IMR-90 (cell line): ENCODE measurements at regions not wholly inside any gene's neighbourhood (a gene's known extent, or its start where the extent isn't known, plus 50 kb on each side); places are given as distances from the start of the nearest gene placed in this dataset.

Experiments used
- ATAC-seq: fragments of 200-7000 bp; cut with Tn5 transposase; 2 replicates; pipeline ENCODE4 v1.9.1; 2020; ENCODE audit warnings: low read depth, mild to moderate bottlenecking, moderate library complexity
- BruUV-seq: library from RNA; stranded (reverse); fragments of 400-500 nt; replicated peaks from 2 replicates; lab custom pipeline; 2021; lab: Mats Ljungman, UMichigan
- CTCF ChIA-PET: fragments of 300-600 bp; formaldehyde crosslinking; extraction: SDS; loops from one replicate; lab custom pipeline; 2021; ENCODE audit warnings: antibody characterized with exemption; lab: Yijun Ruan, JAX
- POLR2A ChIA-PET: fragments of 300-600 bp; sonication (Branson Sonifier 250); formaldehyde crosslinking; loops from one replicate; lab custom pipeline; 2022; ENCODE audit warnings: antibody characterized with exemption; ENCODE audit not compliant: unreplicated experiment; lab: Charles Lee
- DNase-seq: peaks from one replicate; pipeline ENCODE4 v3.0.0; 2013
- H2AFZ ChIP-seq: replicated peaks from 2 replicates; pipeline ENCODE3; 2013; ENCODE audit warnings: low read length, mild to moderate bottlenecking; ENCODE audit not compliant: poor library complexity
- H2AK5ac ChIP-seq: 2 replicates; pipeline ENCODE4 v1.6.1; 2013; ENCODE audit warnings: low read depth, low read length, inconsistent platforms
- H2AK9ac ChIP-seq: replicated peaks from 2 replicates; pipeline ENCODE3; 2013; ENCODE audit warnings: mild to moderate bottlenecking, low read depth, low read length, moderate library complexity; ENCODE audit not compliant: poor library complexity
- H2BK120ac ChIP-seq: 2 replicates; pipeline ENCODE4 v1.6.1; 2013; ENCODE audit warnings: low read depth, low read length, inconsistent platforms
- H2BK15ac ChIP-seq: 3 replicates; pipeline ENCODE4 v1.6.1; 2013; ENCODE audit warnings: low read depth, low read length, inconsistent platforms
- H2BK20ac ChIP-seq: 2 replicates; pipeline ENCODE4 v1.6.1; 2013; ENCODE audit warnings: low read depth, mild to moderate bottlenecking, inconsistent platforms, low read length, moderate library complexity
- H2BK5ac ChIP-seq: 2 replicates; pipeline ENCODE4 v1.6.1; 2013; ENCODE audit warnings: mild to moderate bottlenecking, low read depth, low read length, inconsistent platforms; ENCODE audit not compliant: poor library complexity, severe bottlenecking
- H3K14ac ChIP-seq: replicated peaks from 2 replicates; pipeline ENCODE4 v1.6.1; 2013; ENCODE audit warnings: low read depth, low read length, inconsistent platforms
- H3K18ac ChIP-seq: 2 replicates; pipeline ENCODE4 v1.6.1; 2013; ENCODE audit warnings: low read depth, low read length, control low read depth
- H3K23ac ChIP-seq: 2 replicates; pipeline ENCODE4 v1.6.1; 2013; ENCODE audit warnings: low read depth, low read length, inconsistent platforms
- H3K27ac ChIP-seq: 2 replicates; pipeline ENCODE4 v1.5.1; 2013; ENCODE audit warnings: mild to moderate bottlenecking, control low read depth, low read length; ENCODE audit not compliant: insufficient read depth
- H3K27me3 ChIP-seq: 2 replicates; pipeline ENCODE4 v1.6.1; 2013; ENCODE audit warnings: low read length; ENCODE audit not compliant: control insufficient read depth, insufficient read depth
- H3K36me3 ChIP-seq: 2 replicates; pipeline ENCODE4 v1.6.1; 2013; ENCODE audit warnings: low read length, mixed read lengths; ENCODE audit not compliant: control insufficient read depth, insufficient read depth
- H3K4ac ChIP-seq: 2 replicates; pipeline ENCODE4 v1.6.1; 2013; ENCODE audit warnings: low read depth, low read length, inconsistent platforms
- H3K4me1 ChIP-seq: 2 replicates; pipeline ENCODE4 v1.6.1; 2013; ENCODE audit warnings: low read length, mixed read lengths; ENCODE audit not compliant: control insufficient read depth, insufficient read depth
- H3K4me2 ChIP-seq: 2 replicates; pipeline ENCODE4 v1.6.1; 2013; ENCODE audit warnings: low read depth, mild to moderate bottlenecking, control low read depth, low read length, moderate library complexity
- H3K4me3 ChIP-seq: 2 replicates; pipeline ENCODE4 v1.5.1; 2013; ENCODE audit warnings: low read depth, mild to moderate bottlenecking, control low read depth, low read length, moderate library complexity; ENCODE audit not compliant: insufficient read depth
- H3K56ac ChIP-seq: 2 replicates; pipeline ENCODE4 v1.6.1; 2013; ENCODE audit warnings: low read length, inconsistent platforms; ENCODE audit not compliant: insufficient read depth; ENCODE audit errors: extremely low read depth
- H3K79me1 ChIP-seq, 2 experiments: 2 replicates each; pipeline ENCODE4 v1.6.1; 2013; ENCODE audit warnings: low read length in 2 of 2, inconsistent platforms in 1 of 2, low read depth in 1 of 2
- H3K9ac ChIP-seq: 2 replicates; pipeline ENCODE4 v1.6.1; 2013; ENCODE audit warnings: low read depth, low read length, control low read depth
- H3K9me1 ChIP-seq: 2 replicates; pipeline ENCODE4 v1.6.1; 2013; ENCODE audit warnings: low read length, inconsistent platforms; ENCODE audit not compliant: insufficient read depth
- H3K9me3 ChIP-seq: 2 replicates; pipeline ENCODE4 v1.6.1; 2013; ENCODE audit warnings: low read length; ENCODE audit not compliant: control insufficient read depth, insufficient read depth
- H4K20me1 ChIP-seq: 2 replicates; pipeline ENCODE4 v1.6.1; 2013; ENCODE audit warnings: low read length, inconsistent platforms; ENCODE audit not compliant: insufficient read depth
- H4K5ac ChIP-seq: 2 replicates; pipeline ENCODE4 v1.6.1; 2013; ENCODE audit warnings: mild to moderate bottlenecking, low read depth, low read length, control low read depth
- H4K8ac ChIP-seq, 2 experiments: 2 replicates each; pipeline ENCODE4 v1.6.1; 2013; ENCODE audit warnings: low read depth in 2 of 2, low read length in 2 of 2, control low read depth in 1 of 2, inconsistent platforms in 1 of 2
- H4K91ac ChIP-seq: 2 replicates; pipeline ENCODE4 v1.6.1; 2013; ENCODE audit warnings: low read depth, low read length, inconsistent platforms; ENCODE audit not compliant: insufficient read depth
- FOS ChIP-seq: fragments of 150-350 bp; IDR thresholded peaks from 2 replicates; pipeline ENCODE4 v1.6.1; 2016; ENCODE audit warnings: low read depth, low read length
- MAFK ChIP-seq: IDR thresholded peaks from 2 replicates; pipeline ENCODE4 v1.6.1; 2012; ENCODE audit warnings: low read depth, low read length, improper control_type of control experiment
- MXI1 ChIP-seq: IDR thresholded peaks from 2 replicates; pipeline ENCODE4 v1.6.1; 2012; ENCODE audit warnings: low read depth, mild to moderate bottlenecking, low read length, moderate library complexity, borderline replicate concordance
- NFE2L2 ChIP-seq: fragments of 150-350 bp; IDR thresholded peaks from 2 replicates; pipeline ENCODE4 v1.6.1; 2016; ENCODE audit warnings: low read depth, mild to moderate bottlenecking, low read length
- POLR2A ChIP-seq: IDR thresholded peaks from 2 replicates; pipeline ENCODE4 v1.6.1; 2012; ENCODE audit warnings: mild to moderate bottlenecking, low read depth, low read length
- WGBS, 2 experiments: methylation state at CpG; one replicate each; pipeline versions ENCODE4 v1.1.5 to v1.1.7; 2013; ENCODE audit warnings: missing lambda C conversion rate in 2 of 2; ENCODE audit not compliant: insufficient read length in 1 of 2; ENCODE audit errors: extremely low coverage in 2 of 2; 5-methylcytosine and 5-hydroxymethylcytosine counted together
- dilution Hi-C: fragments of 300-500 bp; cut with HindIII; formaldehyde crosslinking; loops from one replicate; pipeline ENCODE4 v1.14.3; 2018; ENCODE audit warnings: low sequenced_read_pairs; ENCODE audit not compliant: unreplicated experiment
- in situ Hi-C: fragments of 300-500 bp; cut with MboI; formaldehyde crosslinking; loops from 3 replicates; pipeline ENCODE4 v1.14.3; 2019; ENCODE audit warnings: low sequenced_read_pairs, inconsistent platforms, mixed read lengths
- intact Hi-C: fragments of 100-400 bp; cut with micrococcal nuclease; formaldehyde crosslinking; loops from 2 replicates; pipeline ENCODE4 v1.10.0; 2022
- TF ChIP-seq, protein P1 (sequence below): fragments of 150-350 bp; IDR thresholded peaks from 2 replicates; pipeline ENCODE4 v1.6.1; 2017; ENCODE audit warnings: mild to moderate bottlenecking, antibody characterized with exemption, low read length, low read depth
- TF ChIP-seq, protein P2 (sequence below): fragments of 150-350 bp; IDR thresholded peaks from 2 replicates; pipeline ENCODE4 v1.6.1; 2016; ENCODE audit warnings: low read depth, mild to moderate bottlenecking, low read length, moderate library complexity, borderline replicate concordance

DNA sequence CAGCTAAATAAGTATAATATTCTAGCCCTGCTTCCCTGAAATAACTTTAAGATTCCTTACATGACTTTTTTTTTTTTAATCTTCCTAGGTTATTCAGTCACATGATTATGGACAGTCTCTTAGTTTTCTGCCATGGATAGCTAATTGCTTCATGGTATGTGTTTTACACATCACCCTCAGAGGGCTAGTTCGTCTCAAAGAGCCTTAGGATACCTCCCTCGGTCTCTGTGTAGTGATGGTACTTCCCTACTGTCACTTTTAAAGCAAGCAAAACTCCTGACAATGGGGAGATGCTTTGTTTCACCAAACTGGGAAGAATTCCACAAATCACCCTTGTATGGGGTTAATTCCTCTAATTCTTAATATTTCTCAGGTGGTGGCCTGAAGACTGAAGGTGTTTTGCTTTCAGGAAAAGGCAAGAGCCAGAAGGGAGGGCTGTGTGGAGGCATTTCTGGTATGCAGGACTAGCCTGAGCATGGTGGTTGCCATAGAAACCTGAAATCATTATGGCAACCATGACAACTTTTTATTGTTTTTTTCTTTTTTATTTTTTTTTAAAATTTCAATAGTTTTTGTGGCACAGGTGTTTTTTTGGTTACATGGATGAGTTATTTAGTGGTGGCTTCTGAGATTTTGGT, 70.4 kb downstream of the BEX3 start:
- Histone ChIP-seq H4K91ac (no peak overlapping the region; the same call in 1 of the 2 replicates), H3K9ac (no peak overlapping the region), H4K5ac (no peak overlapping the region), H3K79me1 (no peaks in the 10 kb centered on the region), H3K14ac (no peak overlapping the region), H3K23ac (no peak overlapping the region), H2BK5ac (no peak overlapping the region), H3K9me1 (no peaks in the 10 kb centered on the region), H2BK15ac (no peak overlapping the region; the same call in 2 of the 3 replicates), H3K18ac (no peak overlapping the region), H3K27me3 (no peaks in the 10 kb centered on the region; the same call in 1 of the 2 replicates), H3K4me1 (peaks cover 3% of the 10 kb centered on the region; the same call in 1 of the 2 replicates), H2BK20ac (no peak overlapping the region; the same call in 1 of the 2 replicates), H3K56ac (no peak overlapping the region), H3K4me3 (no peak overlapping the region), H3K27ac (no peak overlapping the region), H2BK120ac (peak overlapping the region; percentile 48; the same call in 1 of the 2 replicates), H3K4me2 (no peak overlapping the region), H2AK5ac (no peak overlapping the region), H2AFZ (no peak overlapping the region), H3K9me3 (no peaks in the 10 kb centered on the region), H4K8ac (no peak overlapping the region), H4K20me1 (no peaks in the 10 kb centered on the region), H3K4ac (no peak overlapping the region), H3K36me3 (no peaks in the 10 kb centered on the region), H2AK9ac (no peak overlapping the region)
- ChIA-PET CTCF (interaction anchor here (0.6 kb wide), 2 partner anchors 44 to 52 kb away, joined by 3 to 4 read pairs; no protein-coding TSS in a partner anchor), POLR2A (no interaction called here)
- dilution Hi-C loops = no loop called here
- DNase-seq (peak; percentile 32), ATAC-seq (peak; percentile 37; the same call in 1 of the 2 replicates)
- intact Hi-C loops = no loop called here
- WGBS, 2 experiments = no CpG with 5 or more reads among the region's 2 CpGs
- no peak for TF ChIP-seq MAFK
- TF ChIP-seq MXI1 = no peak
- TF ChIP-seq FOS = no peak
- TF ChIP-seq POLR2A = no peak
- TF ChIP-seq, protein P1, sequence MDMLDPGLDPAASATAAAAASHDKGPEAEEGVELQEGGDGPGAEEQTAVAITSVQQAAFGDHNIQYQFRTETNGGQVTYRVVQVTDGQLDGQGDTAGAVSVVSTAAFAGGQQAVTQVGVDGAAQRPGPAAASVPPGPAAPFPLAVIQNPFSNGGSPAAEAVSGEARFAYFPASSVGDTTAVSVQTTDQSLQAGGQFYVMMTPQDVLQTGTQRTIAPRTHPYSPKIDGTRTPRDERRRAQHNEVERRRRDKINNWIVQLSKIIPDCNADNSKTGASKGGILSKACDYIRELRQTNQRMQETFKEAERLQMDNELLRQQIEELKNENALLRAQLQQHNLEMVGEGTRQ = no peak
- no peak for TF ChIP-seq NFE2L2
- TF ChIP-seq, protein P2, sequence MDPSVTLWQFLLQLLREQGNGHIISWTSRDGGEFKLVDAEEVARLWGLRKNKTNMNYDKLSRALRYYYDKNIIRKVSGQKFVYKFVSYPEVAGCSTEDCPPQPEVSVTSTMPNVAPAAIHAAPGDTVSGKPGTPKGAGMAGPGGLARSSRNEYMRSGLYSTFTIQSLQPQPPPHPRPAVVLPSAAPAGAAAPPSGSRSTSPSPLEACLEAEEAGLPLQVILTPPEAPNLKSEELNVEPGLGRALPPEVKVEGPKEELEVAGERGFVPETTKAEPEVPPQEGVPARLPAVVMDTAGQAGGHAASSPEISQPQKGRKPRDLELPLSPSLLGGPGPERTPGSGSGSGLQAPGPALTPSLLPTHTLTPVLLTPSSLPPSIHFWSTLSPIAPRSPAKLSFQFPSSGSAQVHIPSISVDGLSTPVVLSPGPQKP = no peak
- no TSS peak for BruUV-seq
- in situ Hi-C loops = no loop called here
